ENCODE measurements at regions not wholly inside any gene's neighbourhood (a gene's known extent, or its start where the extent isn't known, plus 50 kb on each side); places are given as distances from the start of the nearest gene placed in this dataset.
"Not testable (repeated sequence)": the region's sequence is repeated elsewhere in the genome, so short reads cannot be mapped to it uniquely, and the experiment has no call there.

DNA sequence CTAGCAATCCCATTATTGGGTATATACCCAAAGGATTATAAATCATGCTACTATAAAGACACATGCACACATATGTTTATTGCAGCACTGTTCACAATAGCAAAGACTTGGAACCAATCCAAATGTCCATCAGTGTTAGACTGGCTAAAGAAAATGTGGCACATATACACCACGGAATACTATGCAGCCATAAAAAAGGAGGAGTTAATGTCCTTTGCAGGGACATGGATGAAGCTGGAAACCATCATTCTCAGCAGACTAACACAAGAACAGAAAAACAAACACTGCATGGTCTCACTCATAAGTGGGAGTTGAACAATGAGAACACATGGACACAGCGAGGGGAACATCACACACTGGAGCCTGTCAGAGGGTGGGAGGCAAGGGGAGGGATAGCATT, 113.4 kb upstream of the HEY2 start:
- TF ChIP-seq, protein P1, sequence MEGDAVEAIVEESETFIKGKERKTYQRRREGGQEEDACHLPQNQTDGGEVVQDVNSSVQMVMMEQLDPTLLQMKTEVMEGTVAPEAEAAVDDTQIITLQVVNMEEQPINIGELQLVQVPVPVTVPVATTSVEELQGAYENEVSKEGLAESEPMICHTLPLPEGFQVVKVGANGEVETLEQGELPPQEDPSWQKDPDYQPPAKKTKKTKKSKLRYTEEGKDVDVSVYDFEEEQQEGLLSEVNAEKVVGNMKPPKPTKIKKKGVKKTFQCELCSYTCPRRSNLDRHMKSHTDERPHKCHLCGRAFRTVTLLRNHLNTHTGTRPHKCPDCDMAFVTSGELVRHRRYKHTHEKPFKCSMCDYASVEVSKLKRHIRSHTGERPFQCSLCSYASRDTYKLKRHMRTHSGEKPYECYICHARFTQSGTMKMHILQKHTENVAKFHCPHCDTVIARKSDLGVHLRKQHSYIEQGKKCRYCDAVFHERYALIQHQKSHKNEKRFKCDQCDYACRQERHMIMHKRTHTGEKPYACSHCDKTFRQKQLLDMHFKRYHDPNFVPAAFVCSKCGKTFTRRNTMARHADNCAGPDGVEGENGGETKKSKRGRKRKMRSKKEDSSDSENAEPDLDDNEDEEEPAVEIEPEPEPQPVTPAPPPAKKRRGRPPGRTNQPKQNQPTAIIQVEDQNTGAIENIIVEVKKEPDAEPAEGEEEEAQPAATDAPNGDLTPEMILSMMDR (IDR thresholded peaks at IDR 0.05) = not testable (repeated sequence)
- TF ChIP-seq POLR2A (IDR thresholded peaks at IDR 0.05) = not testable (repeated sequence)
